DOHH2 (cell line): ENCODE measurements at regions not wholly inside any gene's neighbourhood (a gene's known extent, or its start where the extent isn't known, plus 50 kb on each side); places are given as distances from the start of the nearest gene placed in this dataset.

ENCODE experiments used
- H3F3A ChIP-seq: fragments of 200-600 bp; sonication (generic), shearing (Covaris generic); 2 replicates; pipeline ENCODE4 v1.6.0; 2016; ENCODE audit warnings: antibody characterized with exemption, mild to moderate bottlenecking; ENCODE audit not compliant: control insufficient read depth, insufficient read depth
- H3K27ac ChIP-seq: fragments of 200-600 bp; sonication (generic); 2 replicates; pipeline ENCODE4 v1.5.1; 2014; ENCODE audit warnings: low read depth, mild to moderate bottlenecking, low read length, moderate library complexity
- H3K27me3 ChIP-seq: fragments of 200-600 bp; sonication (generic); 2 replicates; pipeline ENCODE4 v1.6.1; 2014; ENCODE audit warnings: mild to moderate bottlenecking, low read length, mixed read lengths; ENCODE audit not compliant: control insufficient read depth
- H3K36me3 ChIP-seq: fragments of 200-600 bp; sonication (generic); 2 replicates; pipeline ENCODE4 v1.6.1; 2014; ENCODE audit warnings: mild to moderate bottlenecking, low read length, moderate library complexity, mixed read lengths; ENCODE audit not compliant: control insufficient read depth
- H3K4me1 ChIP-seq: fragments of 200-600 bp; sonication (generic); 2 replicates; pipeline ENCODE4 v1.6.1; 2014; ENCODE audit warnings: mild to moderate bottlenecking, low read length, mixed read lengths; ENCODE audit not compliant: control insufficient read depth
- H3K4me2 ChIP-seq: fragments of 200-600 bp; sonication (generic); 2 replicates; pipeline ENCODE4 v1.6.0; 2014; ENCODE audit warnings: mild to moderate bottlenecking, low read length, moderate library complexity
- H3K4me3 ChIP-seq: fragments of 200-600 bp; sonication (generic); 2 replicates; pipeline ENCODE4 v1.5.1; 2014; ENCODE audit warnings: mild to moderate bottlenecking, low read length, mixed read lengths
- H3K79me2 ChIP-seq: fragments of 200-600 bp; sonication (generic); 2 replicates; pipeline ENCODE4 v1.6.1; 2014; ENCODE audit warnings: mild to moderate bottlenecking, low read length, mixed read lengths; ENCODE audit not compliant: control insufficient read depth
- H3K9me2 ChIP-seq: fragments of 200-600 bp; sonication (generic); replicated peaks from 2 replicates; pipeline ENCODE4 v1.6.1; 2014; ENCODE audit warnings: mild to moderate bottlenecking, low read length, mixed read lengths; ENCODE audit not compliant: control insufficient read depth
- H3K9me3 ChIP-seq: fragments of 200-600 bp; sonication (generic); 2 replicates; pipeline ENCODE4 v1.6.1; 2014; ENCODE audit warnings: antibody characterized with exemption, low read length, mixed read lengths; ENCODE audit not compliant: control insufficient read depth, insufficient read depth
- H4K20me1 ChIP-seq: fragments of 200-600 bp; sonication (generic); 2 replicates; pipeline ENCODE4 v1.6.0; 2014; ENCODE audit warnings: low read depth, mild to moderate bottlenecking, antibody characterized with exemption, low read length, moderate library complexity; ENCODE audit not compliant: control insufficient read depth, insufficient read depth
- CTCF ChIP-seq: fragments of 200-600 bp; sonication (generic); IDR thresholded peaks from one replicate; pipeline ENCODE4 v1.5.1; 2014; ENCODE audit warnings: antibody characterized with exemption, mild to moderate bottlenecking, low read depth, low read length; ENCODE audit not compliant: poor library complexity, severe bottlenecking
- EZH2phosphoT487 ChIP-seq: fragments of 200-600 bp; sonication (generic); IDR thresholded peaks from 2 replicates; pipeline ENCODE4 v1.6.1; 2017; ENCODE audit warnings: borderline replicate concordance, mild to moderate bottlenecking, antibody characterized with exemption, low read length, moderate library complexity, mixed read lengths

- H3K79me2 ChIP-seq: no peaks in the 10 kb centered on the region
- no peaks in the 10 kb centered on the region for H3K27me3 ChIP-seq
- H3F3A ChIP-seq: no peaks in the 10 kb centered on the region
- peaks cover 23% of the 10 kb centered on the region for H3K4me1 ChIP-seq
- no peak overlapping the region for H3K4me2 ChIP-seq
- no peaks in the 10 kb centered on the region for H4K20me1 ChIP-seq
- no peaks in the 10 kb centered on the region for H3K9me3 ChIP-seq
- H3K4me3 ChIP-seq: no peak overlapping the region
- H3K9me2 ChIP-seq: no peaks in the 10 kb centered on the region; the same call in 1 of the 2 replicates
- TF ChIP-seq EZH2phosphoT487 (no peak), CTCF (no peak)
- no peak overlapping the region for H3K27ac ChIP-seq
- no peaks in the 10 kb centered on the region for H3K36me3 ChIP-seq
Measured at GRCh38 chr1:199508653-199509052, 518.9 kb upstream of the NR5A2 start.

DNA sequence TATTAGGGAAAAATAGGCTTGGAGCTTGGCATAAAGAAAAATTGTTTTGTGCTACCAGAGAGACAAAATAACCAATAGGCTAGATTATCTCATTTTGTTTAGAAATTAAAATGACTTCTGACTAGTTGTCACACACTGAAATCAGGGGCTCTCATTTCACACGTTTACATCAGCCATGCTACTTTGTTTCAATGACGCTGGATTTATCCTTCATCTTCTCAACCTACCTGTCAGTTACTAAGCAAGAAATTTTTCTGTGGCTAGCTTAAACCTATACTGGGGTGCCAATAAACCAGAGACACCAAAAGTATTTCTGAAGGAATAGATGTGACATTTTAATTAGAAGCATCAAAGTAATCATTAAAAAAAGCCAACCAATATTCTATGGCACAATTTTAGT lies 518.1 kb upstream of the NR5A2 start:
- H3K9me3 ChIP-seq: no peaks in the 10 kb centered on the region
- no peak overlapping the region for H3K4me2 ChIP-seq
- no peaks in the 10 kb centered on the region for H3K36me3 ChIP-seq
- no peaks in the 10 kb centered on the region for H3K27me3 ChIP-seq
- H3K4me3 ChIP-seq: no peak overlapping the region
- H3K9me2 ChIP-seq: no peaks in the 10 kb centered on the region; the same call in 1 of the 2 replicates
- H3F3A ChIP-seq: no peaks in the 10 kb centered on the region
- peaks cover 23% of the 10 kb centered on the region for H3K4me1 ChIP-seq
- H3K27ac ChIP-seq: no peak overlapping the region
- TF ChIP-seq EZH2phosphoT487: no peak
- no peak for TF ChIP-seq CTCF
- H3K79me2 ChIP-seq: no peaks in the 10 kb centered on the region
- no peaks in the 10 kb centered on the region for H4K20me1 ChIP-seq

- Histone ChIP-seq H3K9me3 (no peaks in the 10 kb centered on the region), H3K36me3 (no peaks in the 10 kb centered on the region), H3F3A (no peaks in the 10 kb centered on the region), H3K4me2 (peak overlapping the region; percentile 23), H3K9me2 (no peaks in the 10 kb centered on the region), H4K20me1 (no peaks in the 10 kb centered on the region), H3K27ac (no peak overlapping the region), H3K27me3 (no peaks in the 10 kb centered on the region), H3K4me1 (peaks cover 23% of the 10 kb centered on the region), H3K4me3 (no peak overlapping the region), H3K79me2 (no peaks in the 10 kb centered on the region)
- TF ChIP-seq EZH2phosphoT487 (no peak), CTCF (no peak)
Measured at GRCh38 chr1:199510314-199510713, 517.2 kb upstream of the NR5A2 start.
